ENCODE measurements at regions not wholly inside any gene's neighbourhood (a gene's known extent, or its start where the extent isn't known, plus 50 kb on each side); places are given as distances from the start of the nearest gene placed in this dataset.

DNA sequence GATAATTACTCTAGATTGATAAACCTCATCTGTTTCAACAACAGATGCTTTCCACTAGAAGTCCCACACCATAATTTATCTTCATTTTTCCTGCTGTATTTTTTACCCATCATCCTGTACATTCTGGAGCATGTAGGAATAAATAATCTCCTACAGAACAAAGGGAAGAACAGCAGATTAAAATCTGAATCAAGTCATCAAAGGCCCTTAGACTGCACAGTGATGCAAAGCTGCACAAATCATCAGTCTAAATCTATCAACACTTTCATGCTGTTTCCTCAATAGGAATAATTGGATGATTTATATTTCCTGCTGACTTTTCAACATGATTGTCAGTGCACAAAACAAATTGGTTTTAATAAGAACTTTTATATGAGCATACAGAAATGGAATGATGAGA, 1143.9 kb downstream of the STIM2 start:
- CTCF ChIA-PET, result no interaction called here
- TF ChIP-seq, protein P1, sequence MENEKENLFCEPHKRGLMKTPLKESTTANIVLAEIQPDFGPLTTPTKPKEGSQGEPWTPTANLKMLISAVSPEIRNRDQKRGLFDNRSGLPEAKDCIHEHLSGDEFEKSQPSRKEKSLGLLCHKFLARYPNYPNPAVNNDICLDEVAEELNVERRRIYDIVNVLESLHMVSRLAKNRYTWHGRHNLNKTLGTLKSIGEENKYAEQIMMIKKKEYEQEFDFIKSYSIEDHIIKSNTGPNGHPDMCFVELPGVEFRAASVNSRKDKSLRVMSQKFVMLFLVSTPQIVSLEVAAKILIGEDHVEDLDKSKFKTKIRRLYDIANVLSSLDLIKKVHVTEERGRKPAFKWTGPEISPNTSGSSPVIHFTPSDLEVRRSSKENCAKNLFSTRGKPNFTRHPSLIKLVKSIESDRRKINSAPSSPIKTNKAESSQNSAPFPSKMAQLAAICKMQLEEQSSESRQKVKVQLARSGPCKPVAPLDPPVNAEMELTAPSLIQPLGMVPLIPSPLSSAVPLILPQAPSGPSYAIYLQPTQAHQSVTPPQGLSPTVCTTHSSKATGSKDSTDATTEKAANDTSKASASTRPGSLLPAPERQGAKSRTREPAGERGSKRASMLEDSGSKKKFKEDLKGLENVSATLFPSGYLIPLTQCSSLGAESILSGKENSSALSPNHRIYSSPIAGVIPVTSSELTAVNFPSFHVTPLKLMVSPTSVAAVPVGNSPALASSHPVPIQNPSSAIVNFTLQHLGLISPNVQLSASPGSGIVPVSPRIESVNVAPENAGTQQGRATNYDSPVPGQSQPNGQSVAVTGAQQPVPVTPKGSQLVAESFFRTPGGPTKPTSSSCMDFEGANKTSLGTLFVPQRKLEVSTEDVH (IDR thresholded peaks at IDR 0.05; ENCODE audit: low read depth, partially characterized antibody), result no peak
- TF ChIP-seq, protein P2, sequence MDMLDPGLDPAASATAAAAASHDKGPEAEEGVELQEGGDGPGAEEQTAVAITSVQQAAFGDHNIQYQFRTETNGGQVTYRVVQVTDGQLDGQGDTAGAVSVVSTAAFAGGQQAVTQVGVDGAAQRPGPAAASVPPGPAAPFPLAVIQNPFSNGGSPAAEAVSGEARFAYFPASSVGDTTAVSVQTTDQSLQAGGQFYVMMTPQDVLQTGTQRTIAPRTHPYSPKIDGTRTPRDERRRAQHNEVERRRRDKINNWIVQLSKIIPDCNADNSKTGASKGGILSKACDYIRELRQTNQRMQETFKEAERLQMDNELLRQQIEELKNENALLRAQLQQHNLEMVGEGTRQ (IDR thresholded peaks at IDR 0.05; ENCODE audit: borderline replicate concordance, low read depth, low read length), result no peak
- TF ChIP-seq PAX8 (IDR thresholded peaks at IDR 0.05) (no peak), SREBF2 (IDR thresholded peaks at IDR 0.05; ENCODE audit: low read length) (no peak), HCFC1 (IDR thresholded peaks at IDR 0.05; ENCODE audit: low read length) (no peak), KDM1A (IDR thresholded peaks at IDR 0.05; ENCODE audit: borderline replicate concordance) (no peak), LARP7 (IDR thresholded peaks at IDR 0.05) (no peak), NR2F1 (conservative IDR thresholded peaks at IDR 0.05) (no peak), STAT1 (conservative IDR thresholded peaks at IDR 0.05) (no peak), FOXM1 (IDR thresholded peaks at IDR 0.05; ENCODE audit: low read depth, low read length) (no peak), RFX5 (IDR thresholded peaks at IDR 0.05; ENCODE audit: low read depth, low read length) (no peak), ATF7 (IDR thresholded peaks at IDR 0.05; ENCODE audit: low read depth) (no peak), CHD2 (IDR thresholded peaks at IDR 0.05; ENCODE audit: borderline replicate concordance, low read depth, low read length) (no peak)
- TF ChIP-seq, protein P3, sequence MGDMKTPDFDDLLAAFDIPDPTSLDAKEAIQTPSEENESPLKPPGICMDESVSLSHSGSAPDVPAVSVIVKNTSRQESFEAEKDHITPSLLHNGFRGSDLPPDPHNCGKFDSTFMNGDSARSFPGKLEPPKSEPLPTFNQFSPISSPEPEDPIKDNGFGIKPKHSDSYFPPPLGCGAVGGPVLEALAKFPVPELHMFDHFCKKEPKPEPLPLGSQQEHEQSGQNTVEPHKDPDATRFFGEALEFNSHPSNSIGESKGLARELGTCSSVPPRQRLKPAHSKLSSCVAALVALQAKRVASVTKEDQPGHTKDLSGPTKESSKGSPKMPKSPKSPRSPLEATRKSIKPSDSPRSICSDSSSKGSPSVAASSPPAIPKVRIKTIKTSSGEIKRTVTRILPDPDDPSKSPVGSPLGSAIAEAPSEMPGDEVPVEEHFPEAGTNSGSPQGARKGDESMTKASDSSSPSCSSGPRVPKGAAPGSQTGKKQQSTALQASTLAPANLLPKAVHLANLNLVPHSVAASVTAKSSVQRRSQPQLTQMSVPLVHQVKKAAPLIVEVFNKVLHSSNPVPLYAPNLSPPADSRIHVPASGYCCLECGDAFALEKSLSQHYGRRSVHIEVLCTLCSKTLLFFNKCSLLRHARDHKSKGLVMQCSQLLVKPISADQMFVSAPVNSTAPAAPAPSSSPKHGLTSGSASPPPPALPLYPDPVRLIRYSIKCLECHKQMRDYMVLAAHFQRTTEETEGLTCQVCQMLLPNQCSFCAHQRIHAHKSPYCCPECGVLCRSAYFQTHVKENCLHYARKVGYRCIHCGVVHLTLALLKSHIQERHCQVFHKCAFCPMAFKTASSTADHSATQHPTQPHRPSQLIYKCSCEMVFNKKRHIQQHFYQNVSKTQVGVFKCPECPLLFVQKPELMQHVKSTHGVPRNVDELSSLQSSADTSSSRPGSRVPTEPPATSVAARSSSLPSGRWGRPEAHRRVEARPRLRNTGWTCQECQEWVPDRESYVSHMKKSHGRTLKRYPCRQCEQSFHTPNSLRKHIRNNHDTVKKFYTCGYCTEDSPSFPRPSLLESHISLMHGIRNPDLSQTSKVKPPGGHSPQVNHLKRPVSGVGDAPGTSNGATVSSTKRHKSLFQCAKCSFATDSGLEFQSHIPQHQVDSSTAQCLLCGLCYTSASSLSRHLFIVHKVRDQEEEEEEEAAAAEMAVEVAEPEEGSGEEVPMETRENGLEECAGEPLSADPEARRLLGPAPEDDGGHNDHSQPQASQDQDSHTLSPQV (IDR thresholded peaks at IDR 0.05), result no peak
- Histone ChIP-seq H3K4me3 (no peak overlapping the region), H3K27me3 (replicated peaks in 1 of 2; ENCODE audit: control insufficient read depth in 2 of 2, insufficient read depth in 2 of 2, low read length in 1 of 2) (no peaks in the 10 kb centered on the region), H3K9ac (ENCODE audit: control insufficient read depth, insufficient read depth, low read length) (no peak overlapping the region), H4K20me1 (ENCODE audit: control insufficient read depth, insufficient read depth) (no peaks in the 10 kb centered on the region), H3K9me3 (replicated peaks; ENCODE audit: control insufficient read depth, insufficient read depth, low read length) (no peaks in the 10 kb centered on the region), H3K4me1 (ENCODE audit: control insufficient read depth, insufficient read depth, low read length) (no peaks in the 10 kb centered on the region), H3K27ac (ENCODE audit: control insufficient read depth, insufficient read depth) (no peak overlapping the region), H2AFZ (ENCODE audit: control insufficient read depth, low read depth, low read length) (no peak overlapping the region), H3K4me2 (ENCODE audit: control insufficient read depth, insufficient read depth) (no peak overlapping the region), H3K36me3 (ENCODE audit: control insufficient read depth in 2 of 2, insufficient read depth in 2 of 2, low read length in 1 of 2) (no peaks in the 10 kb centered on the region), H3K79me2 (ENCODE audit: control insufficient read depth, insufficient read depth, low read length) (no peaks in the 10 kb centered on the region)
- in situ Hi-C loops (cut with MboI) (no loop called here), intact Hi-C loops (cut with micrococcal nuclease; ENCODE audit: unreplicated experiment) (no loop called here)
- POLR2A ChIA-PET, result no interaction called here
- RAD21 ChIA-PET (ENCODE audit: unreplicated experiment), result no interaction called here
- no peak for ATAC-seq
- DNase-seq (ENCODE audit: low read depth, low spot score), result no peak
- FAIRE-seq, result no peak
- no TSS peak for BruUV-seq (replicated peaks)
- SMC1A ChIA-PET (ENCODE audit: uncharacterized antibody, unreplicated experiment), result interaction anchor here (1.5 kb wide), 1 partner anchor 320 kb away, joined by 4 read pairs; no protein-coding TSS in a partner anchor

Measured in GM12878 (cell line).